Activated T-helper 1 cell treated with anti-CD3 and anti-CD28 coated beads, Interleukin-12 subunit alpha, Interleukin-12 subunit beta, Interleukin-2, Interleukin-4 antibody, amounts not matched to agents 30 ng/mL and 10 ng/mL and 1 ng/mL, durations not matched to agents 14 hours and 24 hours and 36 hours (primary cell): ENCODE measurements at regions not wholly inside any gene's neighbourhood (a gene's known extent, or its start where the extent isn't known, plus 50 kb on each side); places are given as distances from the start of the nearest gene placed in this dataset.

Experiments used
- DNase-seq: peaks from one replicate; pipeline ENCODE4 v3.0.0; 2021; ENCODE audit warnings: low spot score
- H3K27ac Mint-ChIP-seq: one replicate; pipeline ENCODE4 v1.8.0; 2021; ENCODE audit warnings: mild to moderate bottlenecking, mixed read lengths
- H3K27me3 Mint-ChIP-seq: one replicate; pipeline ENCODE4 v1.8.0; 2022; ENCODE audit warnings: mild to moderate bottlenecking, moderate library complexity, mixed read lengths; ENCODE audit not compliant: insufficient read depth
- H3K36me3 Mint-ChIP-seq: one replicate; pipeline ENCODE4 v1.8.0; 2021; ENCODE audit warnings: low read depth, mixed read lengths
- H3K4me1 Mint-ChIP-seq: one replicate; pipeline ENCODE4 v1.8.0; 2021; ENCODE audit warnings: low read depth, mixed read lengths
- H3K4me3 Mint-ChIP-seq: one replicate; pipeline ENCODE4 v1.8.0; 2021; ENCODE audit warnings: mild to moderate bottlenecking, moderate library complexity, mixed read lengths
- H3K9me3 Mint-ChIP-seq: one replicate; pipeline ENCODE4 v1.8.0; 2021; ENCODE audit warnings: mixed read lengths
- intact Hi-C: fragments of 100-400 bp; cut with micrococcal nuclease; formaldehyde crosslinking; loops from one replicate; pipeline ENCODE4 v1.15.1; 2024

DNA sequence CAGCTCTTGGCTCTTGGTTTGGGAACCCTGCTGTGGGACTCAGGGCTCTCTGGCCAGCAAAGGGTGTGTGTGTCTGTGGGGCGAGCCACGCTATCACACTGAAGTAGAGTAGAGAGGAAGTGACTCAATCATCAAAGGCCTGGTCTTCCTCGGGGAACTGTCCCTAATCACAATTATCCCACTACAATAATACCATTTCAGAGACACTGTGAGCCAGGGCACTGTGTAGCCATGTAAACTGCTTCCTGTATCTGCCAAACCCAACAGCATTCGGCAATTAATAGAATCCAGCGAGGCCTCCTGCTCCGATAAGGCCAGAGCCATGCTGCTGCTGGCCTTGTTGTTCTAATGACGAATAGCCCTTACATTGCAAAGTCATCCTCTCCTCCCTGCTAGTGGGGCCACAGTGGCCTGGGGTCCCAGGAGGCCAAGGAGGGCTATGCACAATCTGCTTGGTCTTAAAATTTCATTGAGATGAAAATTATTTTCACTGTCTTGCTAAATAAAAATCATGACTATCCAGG, 49.8 kb upstream of the LMO2 start:
- intact Hi-C loops, result no loop called here
- Mint-ChIP-seq H3K27ac (no peak overlapping the region), H3K36me3 (no peaks in the 10 kb centered on the region), H3K4me3 (no peak overlapping the region), H3K4me1 (no peaks in the 10 kb centered on the region), H3K9me3 (no peaks in the 10 kb centered on the region), H3K27me3 (no peaks in the 10 kb centered on the region)
- no peak for DNase-seq
